HFF-Myc (cell line): ENCODE measurements at regions not wholly inside any gene's neighbourhood (a gene's known extent, or its start where the extent isn't known, plus 50 kb on each side); places are given as distances from the start of the nearest gene placed in this dataset.

Experiments
- DNase-seq: peaks from one replicate; pipeline ENCODE4 v3.0.0-alpha.2; 2011; ENCODE audit warnings: low read depth; ENCODE audit errors: extremely low read depth
- H3K4me3 ChIP-seq: replicated peaks from 2 replicates; pipeline ENCODE4 v1.5.1; 2011; ENCODE audit warnings: low read depth, mild to moderate bottlenecking, control low read depth, low read length
- TF ChIP-seq, protein P1 (sequence below): IDR thresholded peaks from 2 replicates; pipeline ENCODE4 v1.5.1; 2012; ENCODE audit warnings: mild to moderate bottlenecking, low read depth, low read length, control low read depth; ENCODE audit errors: missing control alignments

- H3K4me3 ChIP-seq, result no peak overlapping the region
- no peak for DNase-seq
- TF ChIP-seq, protein P1, sequence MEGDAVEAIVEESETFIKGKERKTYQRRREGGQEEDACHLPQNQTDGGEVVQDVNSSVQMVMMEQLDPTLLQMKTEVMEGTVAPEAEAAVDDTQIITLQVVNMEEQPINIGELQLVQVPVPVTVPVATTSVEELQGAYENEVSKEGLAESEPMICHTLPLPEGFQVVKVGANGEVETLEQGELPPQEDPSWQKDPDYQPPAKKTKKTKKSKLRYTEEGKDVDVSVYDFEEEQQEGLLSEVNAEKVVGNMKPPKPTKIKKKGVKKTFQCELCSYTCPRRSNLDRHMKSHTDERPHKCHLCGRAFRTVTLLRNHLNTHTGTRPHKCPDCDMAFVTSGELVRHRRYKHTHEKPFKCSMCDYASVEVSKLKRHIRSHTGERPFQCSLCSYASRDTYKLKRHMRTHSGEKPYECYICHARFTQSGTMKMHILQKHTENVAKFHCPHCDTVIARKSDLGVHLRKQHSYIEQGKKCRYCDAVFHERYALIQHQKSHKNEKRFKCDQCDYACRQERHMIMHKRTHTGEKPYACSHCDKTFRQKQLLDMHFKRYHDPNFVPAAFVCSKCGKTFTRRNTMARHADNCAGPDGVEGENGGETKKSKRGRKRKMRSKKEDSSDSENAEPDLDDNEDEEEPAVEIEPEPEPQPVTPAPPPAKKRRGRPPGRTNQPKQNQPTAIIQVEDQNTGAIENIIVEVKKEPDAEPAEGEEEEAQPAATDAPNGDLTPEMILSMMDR, result no peak
Measured at GRCh38 chr18:34350778-34351177, 126.1 kb upstream of the NOL4 start.

- TF ChIP-seq, protein P1, result no peak
- DNase-seq, result no peak
- no peak overlapping the region for H3K4me3 ChIP-seq
Measured at GRCh38 chr18:34352385-34353163, 127.9 kb upstream of the NOL4 start.

DNA sequence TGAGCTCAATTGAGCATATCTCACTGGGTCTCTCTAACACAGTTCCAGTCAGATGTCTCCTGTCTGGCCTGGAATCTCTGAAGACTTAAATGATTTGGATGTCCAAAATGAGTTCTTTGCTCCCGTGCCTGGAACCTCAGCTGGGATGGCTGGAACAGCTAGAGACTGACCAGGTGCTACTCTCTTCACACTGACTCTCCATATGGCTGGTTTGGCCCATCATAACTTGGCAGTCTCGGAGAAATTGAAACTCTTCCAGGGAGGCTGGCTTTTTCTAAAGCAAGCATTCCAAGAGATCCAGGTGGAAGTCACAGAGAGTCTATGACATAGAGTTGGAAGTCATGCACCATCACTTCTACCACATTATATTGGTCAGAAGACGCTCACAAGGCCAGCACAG lies 129.6 kb upstream of the NOL4 start:
- TF ChIP-seq, protein P1, result no peak
- no peak overlapping the region for H3K4me3 ChIP-seq
- no peak for DNase-seq

- H3K4me3 ChIP-seq, result no peak overlapping the region
- TF ChIP-seq, protein P1, result no peak
- no peak for DNase-seq
Measured at GRCh38 chr18:34357944-34358580, 133.3 kb upstream of the NOL4 start.

GRCh38 chr18:34358923-34359322 lies 134.2 kb upstream of the NOL4 start:
- H3K4me3 ChIP-seq, result no peak overlapping the region
- DNase-seq, result no peak
- TF ChIP-seq, protein P1, result no peak

GRCh38 chr18:34364699-34365098 lies 140.0 kb upstream of the NOL4 start:
- TF ChIP-seq, protein P1, result no peak
- DNase-seq, result no peak
- H3K4me3 ChIP-seq, result no peak overlapping the region
